GM23338 (cell line): ENCODE measurements at regions not wholly inside any gene's neighbourhood (a gene's known extent, or its start where the extent isn't known, plus 50 kb on each side); places are given as distances from the start of the nearest gene placed in this dataset.

Experiments
- CREB1 ChIP-seq: fragments of 250-450 bp; sonication (Bioruptor Pico); IDR thresholded peaks from 2 replicates; pipeline ENCODE4 v1.5.0; 2020; ENCODE audit warnings: low read depth, mild to moderate bottlenecking, moderate library complexity
- EZH2 ChIP-seq: fragments of 200-600 bp; sonication (generic); IDR thresholded peaks from one replicate; pipeline ENCODE4 v1.8.0; 2017; ENCODE audit warnings: antibody characterized with exemption, mild to moderate bottlenecking, low read depth; ENCODE audit not compliant: unreplicated experiment
- EZH2phosphoT487 ChIP-seq: fragments of 200-600 bp; sonication (generic); IDR thresholded peaks from one replicate; pipeline ENCODE4 v1.8.1; 2018; ENCODE audit warnings: antibody characterized with exemption; ENCODE audit not compliant: unreplicated experiment
- JUNB ChIP-seq: IDR thresholded peaks from one replicate; pipeline ENCODE4 v1.6.1; 2016; ENCODE audit warnings: antibody characterized with exemption; ENCODE audit not compliant: unreplicated experiment
- POLR2AphosphoS5 ChIP-seq: IDR thresholded peaks from 2 replicates; pipeline ENCODE4 v1.6.1; 2016; ENCODE audit warnings: antibody characterized with exemption, low read depth
- ZNF331 ChIP-seq: fragments of 250-450 bp; sonication (Bioruptor Pico); IDR thresholded peaks from 2 replicates; pipeline ENCODE4 v1.5.0; 2020; ENCODE audit warnings: low read depth, mild to moderate bottlenecking, moderate library complexity
- TF ChIP-seq, protein P1 (sequence below), 2 experiments: fragments of 200-600 bp in 1 of 2; sonication (generic) in 1 of 2; conservative IDR thresholded peaks; 2 replicates each; pipeline versions ENCODE4 v1.5.1 to v1.6.1; 2016 to 2017; ENCODE audit warnings: antibody characterized with exemption in 2 of 2, low read depth in 2 of 2, mild to moderate bottlenecking in 2 of 2, moderate library complexity in 1 of 2
- TF ChIP-seq, protein P2 (sequence below): IDR thresholded peaks from one replicate; pipeline ENCODE4 v1.6.1; 2018; ENCODE audit warnings: antibody characterized with exemption; ENCODE audit not compliant: unreplicated experiment
- TF ChIP-seq, protein P3 (sequence below): fragments of 250-450 bp; sonication (Bioruptor Pico); IDR thresholded peaks from 2 replicates; pipeline ENCODE4 v1.5.0; 2020; ENCODE audit warnings: mild to moderate bottlenecking, moderate library complexity
- TF ChIP-seq, protein P4 (sequence below): IDR thresholded peaks from 2 replicates; pipeline ENCODE4 v1.6.1; 2016; ENCODE audit warnings: antibody characterized with exemption

DNA sequence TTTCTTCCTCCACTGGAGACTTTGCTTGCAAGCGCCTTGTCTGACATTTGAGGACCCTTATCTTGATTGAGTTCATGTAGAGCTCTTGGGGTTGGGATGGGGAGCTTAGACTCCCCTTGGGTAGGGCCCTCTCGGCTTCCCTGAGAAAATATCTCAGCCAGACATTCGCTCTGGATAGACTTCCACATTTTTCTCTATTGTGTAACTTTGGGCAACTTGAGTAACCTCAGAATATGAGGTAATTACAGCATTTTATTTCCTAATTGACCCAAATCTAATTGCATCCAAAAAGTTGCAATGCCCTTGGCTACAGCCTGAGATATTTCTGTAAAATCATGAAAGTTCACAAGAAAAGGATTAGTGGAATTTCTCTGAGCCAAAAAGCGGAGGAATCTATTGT, 102.8 kb upstream of the MXRA5 start:
- TF ChIP-seq EZH2 (no peak), EZH2phosphoT487 (no peak), POLR2AphosphoS5 (no peak), CREB1 (no peak), JUNB (no peak), ZNF331 (CRISPR knock-in tag) (no peak)
- TF ChIP-seq, protein P1, sequence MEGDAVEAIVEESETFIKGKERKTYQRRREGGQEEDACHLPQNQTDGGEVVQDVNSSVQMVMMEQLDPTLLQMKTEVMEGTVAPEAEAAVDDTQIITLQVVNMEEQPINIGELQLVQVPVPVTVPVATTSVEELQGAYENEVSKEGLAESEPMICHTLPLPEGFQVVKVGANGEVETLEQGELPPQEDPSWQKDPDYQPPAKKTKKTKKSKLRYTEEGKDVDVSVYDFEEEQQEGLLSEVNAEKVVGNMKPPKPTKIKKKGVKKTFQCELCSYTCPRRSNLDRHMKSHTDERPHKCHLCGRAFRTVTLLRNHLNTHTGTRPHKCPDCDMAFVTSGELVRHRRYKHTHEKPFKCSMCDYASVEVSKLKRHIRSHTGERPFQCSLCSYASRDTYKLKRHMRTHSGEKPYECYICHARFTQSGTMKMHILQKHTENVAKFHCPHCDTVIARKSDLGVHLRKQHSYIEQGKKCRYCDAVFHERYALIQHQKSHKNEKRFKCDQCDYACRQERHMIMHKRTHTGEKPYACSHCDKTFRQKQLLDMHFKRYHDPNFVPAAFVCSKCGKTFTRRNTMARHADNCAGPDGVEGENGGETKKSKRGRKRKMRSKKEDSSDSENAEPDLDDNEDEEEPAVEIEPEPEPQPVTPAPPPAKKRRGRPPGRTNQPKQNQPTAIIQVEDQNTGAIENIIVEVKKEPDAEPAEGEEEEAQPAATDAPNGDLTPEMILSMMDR (conservative IDR thresholded peaks at IDR 0.05; ENCODE audit: low read depth in 2 of 2): no peak
- TF ChIP-seq, protein P2, sequence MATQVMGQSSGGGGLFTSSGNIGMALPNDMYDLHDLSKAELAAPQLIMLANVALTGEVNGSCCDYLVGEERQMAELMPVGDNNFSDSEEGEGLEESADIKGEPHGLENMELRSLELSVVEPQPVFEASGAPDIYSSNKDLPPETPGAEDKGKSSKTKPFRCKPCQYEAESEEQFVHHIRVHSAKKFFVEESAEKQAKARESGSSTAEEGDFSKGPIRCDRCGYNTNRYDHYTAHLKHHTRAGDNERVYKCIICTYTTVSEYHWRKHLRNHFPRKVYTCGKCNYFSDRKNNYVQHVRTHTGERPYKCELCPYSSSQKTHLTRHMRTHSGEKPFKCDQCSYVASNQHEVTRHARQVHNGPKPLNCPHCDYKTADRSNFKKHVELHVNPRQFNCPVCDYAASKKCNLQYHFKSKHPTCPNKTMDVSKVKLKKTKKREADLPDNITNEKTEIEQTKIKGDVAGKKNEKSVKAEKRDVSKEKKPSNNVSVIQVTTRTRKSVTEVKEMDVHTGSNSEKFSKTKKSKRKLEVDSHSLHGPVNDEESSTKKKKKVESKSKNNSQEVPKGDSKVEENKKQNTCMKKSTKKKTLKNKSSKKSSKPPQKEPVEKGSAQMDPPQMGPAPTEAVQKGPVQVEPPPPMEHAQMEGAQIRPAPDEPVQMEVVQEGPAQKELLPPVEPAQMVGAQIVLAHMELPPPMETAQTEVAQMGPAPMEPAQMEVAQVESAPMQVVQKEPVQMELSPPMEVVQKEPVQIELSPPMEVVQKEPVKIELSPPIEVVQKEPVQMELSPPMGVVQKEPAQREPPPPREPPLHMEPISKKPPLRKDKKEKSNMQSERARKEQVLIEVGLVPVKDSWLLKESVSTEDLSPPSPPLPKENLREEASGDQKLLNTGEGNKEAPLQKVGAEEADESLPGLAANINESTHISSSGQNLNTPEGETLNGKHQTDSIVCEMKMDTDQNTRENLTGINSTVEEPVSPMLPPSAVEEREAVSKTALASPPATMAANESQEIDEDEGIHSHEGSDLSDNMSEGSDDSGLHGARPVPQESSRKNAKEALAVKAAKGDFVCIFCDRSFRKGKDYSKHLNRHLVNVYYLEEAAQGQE: no peak
- TF ChIP-seq, protein P3, sequence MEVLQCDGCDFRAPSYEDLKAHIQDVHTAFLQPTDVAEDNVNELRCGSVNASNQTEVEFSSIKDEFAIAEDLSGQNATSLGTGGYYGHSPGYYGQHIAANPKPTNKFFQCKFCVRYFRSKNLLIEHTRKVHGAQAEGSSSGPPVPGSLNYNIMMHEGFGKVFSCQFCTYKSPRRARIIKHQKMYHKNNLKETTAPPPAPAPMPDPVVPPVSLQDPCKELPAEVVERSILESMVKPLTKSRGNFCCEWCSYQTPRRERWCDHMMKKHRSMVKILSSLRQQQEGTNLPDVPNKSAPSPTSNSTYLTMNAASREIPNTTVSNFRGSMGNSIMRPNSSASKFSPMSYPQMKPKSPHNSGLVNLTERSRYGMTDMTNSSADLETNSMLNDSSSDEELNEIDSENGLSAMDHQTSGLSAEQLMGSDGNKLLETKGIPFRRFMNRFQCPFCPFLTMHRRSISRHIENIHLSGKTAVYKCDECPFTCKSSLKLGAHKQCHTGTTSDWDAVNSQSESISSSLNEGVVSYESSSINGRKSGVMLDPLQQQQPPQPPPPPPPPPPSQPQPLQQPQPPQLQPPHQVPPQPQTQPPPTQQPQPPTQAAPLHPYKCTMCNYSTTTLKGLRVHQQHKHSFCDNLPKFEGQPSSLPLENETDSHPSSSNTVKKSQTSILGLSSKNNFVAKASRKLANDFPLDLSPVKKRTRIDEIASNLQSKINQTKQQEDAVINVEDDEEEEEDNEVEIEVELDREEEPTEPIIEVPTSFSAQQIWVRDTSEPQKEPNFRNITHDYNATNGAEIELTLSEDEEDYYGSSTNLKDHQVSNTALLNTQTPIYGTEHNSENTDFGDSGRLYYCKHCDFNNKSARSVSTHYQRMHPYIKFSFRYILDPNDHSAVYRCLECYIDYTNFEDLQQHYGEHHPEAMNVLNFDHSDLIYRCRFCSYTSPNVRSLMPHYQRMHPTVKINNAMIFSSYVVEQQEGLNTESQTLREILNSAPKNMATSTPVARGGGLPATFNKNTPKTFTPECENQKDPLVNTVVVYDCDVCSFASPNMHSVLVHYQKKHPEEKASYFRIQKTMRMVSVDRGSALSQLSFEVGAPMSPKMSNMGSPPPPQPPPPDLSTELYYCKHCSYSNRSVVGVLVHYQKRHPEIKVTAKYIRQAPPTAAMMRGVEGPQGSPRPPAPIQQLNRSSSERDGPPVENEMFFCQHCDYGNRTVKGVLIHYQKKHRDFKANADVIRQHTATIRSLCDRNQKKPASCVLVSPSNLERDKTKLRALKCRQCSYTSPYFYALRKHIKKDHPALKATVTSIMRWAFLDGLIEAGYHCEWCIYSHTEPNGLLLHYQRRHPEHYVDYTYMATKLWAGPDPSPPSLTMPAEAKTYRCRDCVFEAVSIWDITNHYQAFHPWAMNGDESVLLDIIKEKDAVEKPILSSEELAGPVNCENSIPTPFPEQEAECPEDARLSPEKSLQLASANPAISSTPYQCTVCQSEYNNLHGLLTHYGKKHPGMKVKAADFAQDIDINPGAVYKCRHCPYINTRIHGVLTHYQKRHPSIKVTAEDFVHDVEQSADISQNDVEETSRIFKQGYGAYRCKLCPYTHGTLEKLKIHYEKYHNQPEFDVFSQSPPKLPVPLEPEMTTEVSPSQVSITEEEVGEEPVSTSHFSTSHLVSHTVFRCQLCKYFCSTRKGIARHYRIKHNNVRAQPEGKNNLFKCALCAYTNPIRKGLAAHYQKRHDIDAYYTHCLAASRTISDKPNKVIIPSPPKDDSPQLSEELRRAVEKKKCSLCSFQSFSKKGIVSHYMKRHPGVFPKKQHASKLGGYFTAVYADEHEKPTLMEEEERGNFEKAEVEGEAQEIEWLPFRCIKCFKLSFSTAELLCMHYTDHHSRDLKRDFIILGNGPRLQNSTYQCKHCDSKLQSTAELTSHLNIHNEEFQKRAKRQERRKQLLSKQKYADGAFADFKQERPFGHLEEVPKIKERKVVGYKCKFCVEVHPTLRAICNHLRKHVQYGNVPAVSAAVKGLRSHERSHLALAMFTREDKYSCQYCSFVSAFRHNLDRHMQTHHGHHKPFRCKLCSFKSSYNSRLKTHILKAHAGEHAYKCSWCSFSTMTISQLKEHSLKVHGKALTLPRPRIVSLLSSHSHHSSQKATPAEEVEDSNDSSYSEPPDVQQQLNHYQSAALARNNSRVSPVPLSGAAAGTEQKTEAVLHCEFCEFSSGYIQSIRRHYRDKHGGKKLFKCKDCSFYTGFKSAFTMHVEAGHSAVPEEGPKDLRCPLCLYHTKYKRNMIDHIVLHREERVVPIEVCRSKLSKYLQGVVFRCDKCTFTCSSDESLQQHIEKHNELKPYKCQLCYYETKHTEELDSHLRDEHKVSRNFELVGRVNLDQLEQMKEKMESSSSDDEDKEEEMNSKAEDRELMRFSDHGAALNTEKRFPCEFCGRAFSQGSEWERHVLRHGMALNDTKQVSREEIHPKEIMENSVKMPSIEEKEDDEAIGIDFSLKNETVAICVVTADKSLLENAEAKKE (CRISPR knock-in tag): no peak
- TF ChIP-seq, protein P4, sequence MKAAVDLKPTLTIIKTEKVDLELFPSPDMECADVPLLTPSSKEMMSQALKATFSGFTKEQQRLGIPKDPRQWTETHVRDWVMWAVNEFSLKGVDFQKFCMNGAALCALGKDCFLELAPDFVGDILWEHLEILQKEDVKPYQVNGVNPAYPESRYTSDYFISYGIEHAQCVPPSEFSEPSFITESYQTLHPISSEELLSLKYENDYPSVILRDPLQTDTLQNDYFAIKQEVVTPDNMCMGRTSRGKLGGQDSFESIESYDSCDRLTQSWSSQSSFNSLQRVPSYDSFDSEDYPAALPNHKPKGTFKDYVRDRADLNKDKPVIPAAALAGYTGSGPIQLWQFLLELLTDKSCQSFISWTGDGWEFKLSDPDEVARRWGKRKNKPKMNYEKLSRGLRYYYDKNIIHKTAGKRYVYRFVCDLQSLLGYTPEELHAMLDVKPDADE: no peak
